Sigmoid colon (tissue), 3 donors: ENCODE measurements at regions not wholly inside any gene's neighbourhood (a gene's known extent, or its start where the extent isn't known, plus 50 kb on each side); places are given as distances from the start of the nearest gene placed in this dataset.

Experiments used
- POLR2A ChIP-seq, 2 donors: fragments of 450-650 bp; IDR thresholded peaks; one replicate each; pipeline ENCODE4 v1.6.1; 2016; ENCODE audit warnings: antibody characterized with exemption in 2 of 2, mild to moderate bottlenecking in 2 of 2, moderate library complexity in 2 of 2
- TF ChIP-seq, protein P1 (sequence below), 4 experiments: fragments of 450-650 bp in 3 of 4; fragments of 200-600 bp in 1 of 4; IDR thresholded peaks; one replicate each; pipeline ENCODE4 v1.5.1; 2016 to 2019; ENCODE audit warnings: antibody characterized with exemption in 4 of 4, mild to moderate bottlenecking in 3 of 4, moderate library complexity in 2 of 4

- TF ChIP-seq POLR2A (IDR thresholded peaks at IDR 0.05): no peak
- TF ChIP-seq, protein P1, sequence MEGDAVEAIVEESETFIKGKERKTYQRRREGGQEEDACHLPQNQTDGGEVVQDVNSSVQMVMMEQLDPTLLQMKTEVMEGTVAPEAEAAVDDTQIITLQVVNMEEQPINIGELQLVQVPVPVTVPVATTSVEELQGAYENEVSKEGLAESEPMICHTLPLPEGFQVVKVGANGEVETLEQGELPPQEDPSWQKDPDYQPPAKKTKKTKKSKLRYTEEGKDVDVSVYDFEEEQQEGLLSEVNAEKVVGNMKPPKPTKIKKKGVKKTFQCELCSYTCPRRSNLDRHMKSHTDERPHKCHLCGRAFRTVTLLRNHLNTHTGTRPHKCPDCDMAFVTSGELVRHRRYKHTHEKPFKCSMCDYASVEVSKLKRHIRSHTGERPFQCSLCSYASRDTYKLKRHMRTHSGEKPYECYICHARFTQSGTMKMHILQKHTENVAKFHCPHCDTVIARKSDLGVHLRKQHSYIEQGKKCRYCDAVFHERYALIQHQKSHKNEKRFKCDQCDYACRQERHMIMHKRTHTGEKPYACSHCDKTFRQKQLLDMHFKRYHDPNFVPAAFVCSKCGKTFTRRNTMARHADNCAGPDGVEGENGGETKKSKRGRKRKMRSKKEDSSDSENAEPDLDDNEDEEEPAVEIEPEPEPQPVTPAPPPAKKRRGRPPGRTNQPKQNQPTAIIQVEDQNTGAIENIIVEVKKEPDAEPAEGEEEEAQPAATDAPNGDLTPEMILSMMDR (IDR thresholded peaks at IDR 0.05): no peak
These were observed 370.3 kb downstream of the ARHGEF28 start for GRCh38 chr5:73996151-73996755.
